ENCODE measurements at regions not wholly inside any gene's neighbourhood (a gene's known extent, or its start where the extent isn't known, plus 50 kb on each side); places are given as distances from the start of the nearest gene placed in this dataset.

GRCh38 chr10:120760253-120760652 lies 90.9 kb upstream of the WDR11 start:
- TF ChIP-seq CTCF (IDR thresholded peaks at IDR 0.05; ENCODE audit: unreplicated experiment) = no peak
- intact Hi-C loops (cut with micrococcal nuclease; ENCODE audit: unreplicated experiment) = no loop called here
- H3K36me3 Mint-ChIP-seq (ENCODE audit: insufficient read depth, unreplicated experiment) = no peaks in the 10 kb centered on the region
- DNase-seq = no peak
- H3K4me3 Mint-ChIP-seq (ENCODE audit: low read depth, unreplicated experiment) = no peak overlapping the region
- no TSS peak for BruUV-seq (replicated peaks)
- no peak overlapping the region for H3K27ac Mint-ChIP-seq (ENCODE audit: unreplicated experiment)
- CTCF ChIA-PET = no interaction called here
- no peaks in the 10 kb centered on the region for H3K4me1 Mint-ChIP-seq (ENCODE audit: low read depth, unreplicated experiment)
- H3K27me3 Mint-ChIP-seq (ENCODE audit: unreplicated experiment) = peaks cover 41% of the 10 kb centered on the region
- H3K9me3 Mint-ChIP-seq (ENCODE audit: low read depth, unreplicated experiment) = no peaks in the 10 kb centered on the region

GRCh38 chr10:120761951-120762350 lies 89.2 kb upstream of the WDR11 start:
- intact Hi-C loops (cut with micrococcal nuclease; ENCODE audit: unreplicated experiment) = no loop called here

GRCh38 chr10:120765226-120765803 lies 85.8 kb upstream of the WDR11 start:
- CTCF ChIA-PET = no interaction called here
- Mint-ChIP-seq H3K4me1 (ENCODE audit: low read depth, unreplicated experiment) (no peaks in the 10 kb centered on the region), H3K27ac (ENCODE audit: unreplicated experiment) (no peak overlapping the region), H3K27me3 (ENCODE audit: unreplicated experiment) (peaks cover 4% of the 10 kb centered on the region), H3K4me3 (ENCODE audit: low read depth, unreplicated experiment) (no peak overlapping the region), H3K36me3 (ENCODE audit: insufficient read depth, unreplicated experiment) (no peaks in the 10 kb centered on the region), H3K9me3 (ENCODE audit: low read depth, unreplicated experiment) (no peaks in the 10 kb centered on the region)
- no TSS peak for BruUV-seq (replicated peaks)
- TF ChIP-seq CTCF (IDR thresholded peaks at IDR 0.05; ENCODE audit: unreplicated experiment) = no peak
- DNase-seq = no peak
- intact Hi-C loops (cut with micrococcal nuclease; ENCODE audit: unreplicated experiment) = no loop called here

More at GRCh38 chr10:120761951-120762350, 89.2 kb upstream of the WDR11 start:
- peaks cover 24% of the 10 kb centered on the region for H3K27me3 Mint-ChIP-seq (ENCODE audit: unreplicated experiment)
- CTCF ChIA-PET = no interaction called here
- no peak for DNase-seq
- no peak for TF ChIP-seq CTCF (IDR thresholded peaks at IDR 0.05; ENCODE audit: unreplicated experiment)
- H3K4me1 Mint-ChIP-seq (ENCODE audit: low read depth, unreplicated experiment) = no peaks in the 10 kb centered on the region
- no peak overlapping the region for H3K4me3 Mint-ChIP-seq (ENCODE audit: low read depth, unreplicated experiment)
- no peak overlapping the region for H3K27ac Mint-ChIP-seq (ENCODE audit: unreplicated experiment)
- H3K36me3 Mint-ChIP-seq (ENCODE audit: insufficient read depth, unreplicated experiment) = no peaks in the 10 kb centered on the region
- no peaks in the 10 kb centered on the region for H3K9me3 Mint-ChIP-seq (ENCODE audit: low read depth, unreplicated experiment)
- BruUV-seq (replicated peaks) = no TSS peak

- TF ChIP-seq CTCF (IDR thresholded peaks at IDR 0.05; ENCODE audit: unreplicated experiment) = no peak
These were observed 82.9 kb upstream of the WDR11 start for GRCh38 chr10:120768227-120768626.

More at GRCh38 chr10:120768227-120768626, 82.9 kb upstream of the WDR11 start:
- H3K4me1 Mint-ChIP-seq (ENCODE audit: low read depth, unreplicated experiment) = no peaks in the 10 kb centered on the region
- CTCF ChIA-PET = no interaction called here
- peaks cover 31% of the 10 kb centered on the region for H3K27me3 Mint-ChIP-seq (ENCODE audit: unreplicated experiment)
- no TSS peak for BruUV-seq (replicated peaks)
- no peak overlapping the region for H3K4me3 Mint-ChIP-seq (ENCODE audit: low read depth, unreplicated experiment)
- DNase-seq = no peak
- no peak overlapping the region for H3K27ac Mint-ChIP-seq (ENCODE audit: unreplicated experiment)
- no peaks in the 10 kb centered on the region for H3K9me3 Mint-ChIP-seq (ENCODE audit: low read depth, unreplicated experiment)
- intact Hi-C loops (cut with micrococcal nuclease; ENCODE audit: unreplicated experiment) = no loop called here
- H3K36me3 Mint-ChIP-seq (ENCODE audit: insufficient read depth, unreplicated experiment) = no peaks in the 10 kb centered on the region
